ENCODE measurements at regions not wholly inside any gene's neighbourhood (a gene's known extent, or its start where the extent isn't known, plus 50 kb on each side); places are given as distances from the start of the nearest gene placed in this dataset.

DNA sequence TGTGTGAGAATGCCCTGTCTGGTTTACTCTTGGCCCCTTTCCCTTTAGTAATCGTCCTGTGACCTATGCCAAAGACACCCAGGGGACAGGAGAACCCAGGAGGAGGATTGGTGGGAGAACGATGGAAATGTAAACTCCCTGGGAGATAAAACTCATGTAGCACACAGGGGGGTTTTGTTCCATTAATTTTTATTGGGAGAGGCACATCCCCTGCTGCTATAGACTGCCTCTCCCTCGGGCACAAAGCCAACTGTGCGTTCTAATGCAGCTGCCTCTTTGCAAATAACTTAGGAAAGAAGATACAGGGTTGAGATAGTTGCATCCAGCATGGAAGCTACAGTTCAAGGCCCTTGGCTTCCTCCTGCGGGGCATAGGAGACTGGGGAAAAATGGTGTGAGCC lies 489.6 kb downstream of the SLC4A3 start:
- DNase-seq (ENCODE audit: low spot score), result no peak

DNA sequence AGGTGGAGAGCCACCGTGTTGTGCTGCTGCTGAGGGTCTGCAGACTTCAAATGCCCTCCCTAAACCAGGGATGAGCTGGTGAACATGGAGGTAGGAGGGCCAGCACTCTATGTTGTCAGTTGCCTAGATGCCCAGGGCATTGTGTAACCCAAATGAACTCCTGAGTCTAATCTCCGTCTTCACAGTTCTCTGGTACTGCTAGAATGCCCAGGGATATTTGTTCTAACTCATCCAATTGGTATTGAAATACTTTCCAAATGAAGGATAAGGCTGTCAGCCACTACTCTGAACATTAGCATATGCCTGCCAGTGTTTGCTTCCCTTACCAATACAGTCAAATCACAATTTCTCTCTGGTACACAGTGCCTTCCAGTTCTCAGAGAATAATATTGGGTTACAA lies 492.6 kb downstream of the SLC4A3 start:
- DNase-seq (ENCODE audit: low spot score), result no peak

DNA sequence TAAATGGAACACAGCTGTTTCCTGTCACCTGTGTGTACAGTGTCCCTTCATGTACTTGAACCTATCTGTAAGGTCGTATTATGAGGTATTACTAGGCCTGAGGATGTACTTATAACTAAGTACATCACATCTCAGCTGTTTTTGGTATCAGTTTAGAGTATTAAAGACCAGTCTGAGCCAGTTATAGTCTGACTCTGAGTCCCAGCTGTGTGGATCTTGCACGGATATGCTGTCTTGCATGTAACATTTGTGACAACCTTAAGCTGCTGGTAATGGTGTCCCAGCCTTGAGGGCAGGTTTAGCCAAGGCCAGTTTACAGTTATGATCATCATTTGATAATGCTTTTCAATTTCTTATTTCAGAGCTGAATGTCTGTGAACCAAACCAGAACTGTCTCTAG lies 496.3 kb downstream of the SLC4A3 start:
- DNase-seq (ENCODE audit: low spot score), result no peak

DNA sequence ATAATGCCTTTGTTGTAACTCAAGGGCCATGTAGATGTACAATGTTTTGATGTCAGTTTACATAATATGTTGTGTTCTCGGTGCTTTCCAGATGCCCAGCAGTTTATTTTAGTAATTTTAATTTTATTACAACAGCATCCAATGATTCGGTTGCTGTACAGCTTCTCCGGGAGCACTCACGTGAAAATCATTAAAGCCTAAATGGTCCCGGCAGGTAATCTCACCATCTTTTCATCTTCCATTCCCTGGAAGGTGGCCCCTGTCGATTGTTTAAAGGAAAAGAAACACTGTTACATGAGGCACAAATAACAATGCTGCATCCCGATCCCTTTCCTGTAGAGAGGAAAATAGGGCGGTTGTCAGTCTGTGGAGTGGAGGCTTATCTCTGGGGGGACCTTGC lies 498.1 kb downstream of the SLC4A3 start:
- no peak for DNase-seq (ENCODE audit: low spot score)

DNA sequence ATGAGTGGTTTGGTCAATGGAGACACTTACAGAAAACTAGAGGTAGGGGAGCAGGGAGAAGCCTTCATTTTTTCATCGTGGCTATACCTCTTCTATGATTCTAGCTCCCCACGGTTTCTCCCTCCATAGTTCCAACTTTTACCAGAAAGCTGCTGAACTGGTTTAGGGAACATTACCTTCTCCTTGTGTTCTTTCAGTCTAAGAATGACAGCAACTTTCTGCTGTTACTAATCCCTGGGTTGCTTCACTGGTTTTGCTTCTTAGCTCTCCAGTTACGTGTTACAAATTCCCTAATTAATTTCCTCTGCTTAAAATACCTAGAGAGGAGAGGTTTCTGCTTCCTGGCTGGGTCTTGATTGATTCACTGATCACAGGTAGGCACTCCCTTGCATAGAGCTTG lies 499.9 kb downstream of the SLC4A3 start:
- no peak for DNase-seq (ENCODE audit: low spot score)

DNA sequence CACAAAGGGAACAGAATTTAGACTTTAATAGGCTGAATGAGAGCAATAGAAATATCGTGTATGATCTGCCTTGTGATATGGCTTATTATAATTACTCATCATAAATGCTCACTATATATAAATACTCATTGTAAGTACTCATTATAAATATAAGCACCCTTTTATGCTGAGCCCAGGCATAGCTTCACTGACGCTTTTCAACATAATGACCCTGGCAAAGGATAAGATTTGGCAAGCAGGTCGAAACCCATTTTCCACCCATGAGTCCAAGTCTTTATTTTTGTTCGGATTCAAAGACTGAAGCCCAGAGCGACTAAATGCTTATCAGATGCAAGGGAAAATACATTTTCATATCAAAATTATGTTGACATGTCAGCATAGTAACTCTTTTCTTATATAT lies 500.4 kb downstream of the SLC4A3 start:
- no peak for DNase-seq (ENCODE audit: low spot score)

DNA sequence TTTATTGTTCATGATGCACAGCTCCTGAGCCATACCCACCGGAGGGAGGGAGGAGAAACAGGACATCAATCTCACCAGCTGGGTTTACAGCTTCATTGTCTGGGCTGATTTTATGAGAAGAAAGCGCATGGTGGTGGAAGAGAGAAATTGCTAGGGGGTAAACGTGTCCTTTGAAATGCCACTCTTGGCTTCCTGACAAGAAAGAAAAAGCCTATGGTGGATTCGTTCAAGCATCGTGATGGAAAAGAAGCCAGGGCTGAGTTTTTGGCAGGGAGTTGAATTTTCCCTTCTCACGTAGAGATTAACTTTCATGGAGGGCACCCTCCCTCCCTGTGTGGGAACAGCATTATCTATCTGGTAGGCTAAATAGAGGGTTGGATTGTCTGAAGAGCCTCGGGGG lies 502.0 kb downstream of the SLC4A3 start:
- no peak for DNase-seq (ENCODE audit: low spot score)

DNA sequence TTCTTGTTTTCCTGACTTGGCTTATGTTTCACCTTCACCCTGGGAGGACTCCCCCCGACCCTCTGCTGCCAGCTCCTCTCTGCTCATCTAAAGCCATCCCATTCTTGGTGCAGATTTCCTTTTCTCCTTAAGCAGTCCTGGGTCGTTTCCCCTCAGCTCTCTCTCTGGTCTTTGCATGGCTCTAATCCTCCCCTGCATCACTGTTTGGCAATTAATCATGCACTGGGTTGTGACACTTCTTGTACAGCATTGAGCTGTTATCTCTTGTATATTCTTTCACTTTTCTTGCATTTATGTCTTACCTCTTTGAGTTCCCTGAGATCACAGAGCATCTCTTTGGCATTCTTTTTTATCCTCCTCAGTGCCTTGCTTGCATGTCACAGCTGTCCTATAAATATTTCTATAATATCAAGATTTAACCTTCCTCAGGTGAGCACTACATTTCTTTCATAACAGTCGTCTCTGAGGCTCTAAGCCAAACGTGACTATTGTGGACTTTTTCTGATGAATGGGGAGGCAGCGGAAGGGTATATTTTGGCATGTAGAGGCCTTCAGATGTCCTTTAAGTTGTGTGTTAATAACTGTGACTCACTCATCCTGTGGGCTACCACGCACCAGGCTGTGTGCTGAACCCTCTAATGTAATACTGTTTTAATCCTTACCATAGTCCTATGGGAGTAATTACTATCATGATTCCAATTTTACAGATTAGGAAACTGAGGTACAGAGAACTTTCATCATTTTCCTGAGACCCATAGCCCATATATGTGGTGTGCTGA lies 507.5 kb downstream of the SLC4A3 start:
- DNase-seq (ENCODE audit: low spot score), result no peak

DNA sequence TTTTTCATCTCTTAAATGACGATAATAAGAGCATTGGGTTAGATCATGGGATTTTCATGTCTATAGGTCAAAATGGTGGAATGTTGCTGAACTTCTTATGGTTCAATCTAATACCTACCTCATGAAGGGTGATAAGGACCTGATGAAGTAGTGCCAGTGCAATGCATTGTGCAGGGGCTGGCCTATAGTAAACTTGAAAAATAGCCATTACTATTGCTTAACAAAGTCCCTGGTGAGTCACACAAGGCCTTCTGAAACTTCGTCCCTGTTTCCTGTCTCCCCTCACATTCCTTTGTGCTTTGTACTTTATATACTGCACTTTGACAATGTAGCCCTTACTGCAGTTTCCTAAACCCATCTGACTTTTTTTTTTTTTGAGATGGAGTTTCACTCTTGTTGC lies 515.9 kb downstream of the SLC4A3 start:
- DNase-seq (ENCODE audit: low spot score), result no peak

DNA sequence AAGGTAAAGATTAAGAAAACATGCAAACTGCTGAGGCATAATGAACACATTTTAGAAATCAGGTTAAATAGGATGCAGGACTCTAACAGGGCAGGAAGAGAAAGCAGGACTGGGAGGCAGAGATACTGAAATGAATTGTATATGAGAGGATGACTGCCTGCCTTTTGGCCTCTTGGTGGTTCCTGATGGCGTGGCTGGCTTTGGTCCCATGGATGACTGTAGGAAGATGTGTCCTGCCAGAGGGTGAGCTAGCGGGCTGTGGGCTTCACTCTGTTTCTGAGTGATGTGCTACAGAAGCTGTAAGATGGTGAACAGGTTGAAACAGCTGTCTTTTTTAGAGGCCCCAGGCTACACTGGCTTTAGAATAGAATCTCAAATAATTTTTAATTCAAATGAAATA lies 517.0 kb downstream of the SLC4A3 start:
- no peak for DNase-seq (ENCODE audit: low spot score)

DNA sequence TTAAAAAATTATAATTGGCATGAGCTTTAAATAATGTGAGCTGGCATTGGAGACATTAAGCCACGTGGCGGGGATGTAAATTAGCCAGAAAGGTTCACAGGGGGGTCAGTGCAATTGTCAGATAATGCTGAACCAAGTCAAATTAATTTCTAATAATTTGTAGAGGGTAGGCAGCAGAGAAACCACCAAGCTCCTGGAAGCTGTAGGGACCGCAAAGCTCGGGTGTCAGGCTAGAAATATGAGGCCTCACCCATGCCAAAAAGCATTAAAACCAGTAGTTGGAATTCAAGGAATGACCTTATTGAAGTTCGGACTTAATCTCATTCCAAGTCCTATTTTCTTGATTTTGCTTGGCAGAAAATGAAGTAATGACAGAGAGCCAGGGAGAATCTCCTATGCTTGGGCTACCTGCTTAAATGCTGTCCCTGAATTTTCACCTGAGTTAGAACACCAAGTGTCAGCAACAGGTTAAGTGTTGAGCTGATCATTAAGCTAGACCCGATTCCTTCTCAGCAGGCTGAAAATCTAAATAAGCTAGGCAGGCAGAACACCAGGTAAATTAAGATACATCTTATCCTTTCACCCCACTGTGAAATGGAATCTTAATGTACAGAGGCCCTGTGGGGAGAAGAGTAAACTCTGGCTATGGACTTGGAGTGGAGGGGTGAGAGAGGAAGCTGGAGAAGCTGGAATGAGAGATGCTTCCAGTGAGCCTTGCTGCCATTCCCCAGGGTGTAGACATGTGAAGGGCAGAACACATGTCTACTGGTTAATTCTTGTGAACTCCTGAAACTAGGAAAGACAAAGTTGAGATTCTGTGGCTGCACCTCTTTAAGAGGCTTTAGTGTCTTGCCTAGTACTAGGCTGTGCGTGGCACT lies 520.0 kb downstream of the SLC4A3 start:
- no peak for DNase-seq (ENCODE audit: low spot score)

DNA sequence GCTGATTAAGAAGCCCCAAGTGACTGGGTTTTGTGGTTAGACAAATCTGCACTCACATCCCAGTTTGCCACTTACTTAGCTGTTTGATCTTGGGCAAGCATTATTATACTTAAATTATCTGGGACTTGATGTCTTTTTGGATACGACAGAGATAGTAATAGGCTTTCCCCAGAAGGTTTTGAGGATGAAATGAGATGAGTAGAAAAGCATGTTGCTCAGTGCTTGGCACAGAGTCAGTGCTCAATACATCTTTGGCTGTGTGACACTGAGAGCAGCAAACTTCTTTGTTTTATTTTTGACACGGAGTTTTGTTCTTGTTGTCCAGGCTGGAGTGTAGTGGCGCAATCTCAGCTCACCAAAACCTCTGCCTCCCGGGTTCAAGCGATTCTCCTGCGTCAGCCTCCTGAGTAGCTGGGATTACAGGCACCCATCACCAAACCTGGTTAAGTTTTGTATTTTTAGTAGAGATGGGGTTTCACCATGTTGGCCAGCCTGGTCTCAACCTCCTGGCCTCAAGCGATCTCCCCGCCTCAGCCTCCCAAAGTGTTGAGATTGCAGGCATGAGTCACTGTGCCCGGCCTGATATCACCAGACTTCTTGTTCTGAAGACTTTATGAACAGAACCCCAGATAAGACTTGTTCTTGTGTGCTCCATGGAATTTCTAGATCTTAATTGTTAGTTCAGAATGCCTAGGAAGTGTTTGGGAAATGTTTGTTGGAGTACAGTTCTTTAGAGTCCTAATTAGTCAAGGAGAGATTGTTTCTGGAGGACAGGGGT lies 521.2 kb downstream of the SLC4A3 start:
- DNase-seq (ENCODE audit: low spot score), result no peak

DNA sequence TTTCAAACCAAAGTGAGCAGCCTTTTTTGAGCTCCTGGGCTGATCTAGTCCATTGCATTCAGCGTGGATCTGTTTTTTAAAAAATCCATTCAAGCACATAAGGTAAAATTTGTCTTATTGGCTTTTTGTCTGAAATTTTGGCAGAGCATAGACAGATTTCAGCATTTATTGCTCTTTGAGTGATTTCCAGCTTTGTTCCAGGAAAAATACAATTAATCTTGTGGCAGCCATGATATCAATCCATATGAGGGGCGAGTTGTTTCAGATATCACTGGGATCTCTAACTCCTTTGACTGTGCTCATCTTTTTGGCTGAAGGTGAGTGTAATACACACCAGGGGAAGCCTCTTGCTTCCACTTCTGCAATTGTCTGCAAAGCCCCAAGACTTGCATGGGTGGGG lies 523.9 kb downstream of the SLC4A3 start:
- no peak for DNase-seq (ENCODE audit: low spot score)

DNA sequence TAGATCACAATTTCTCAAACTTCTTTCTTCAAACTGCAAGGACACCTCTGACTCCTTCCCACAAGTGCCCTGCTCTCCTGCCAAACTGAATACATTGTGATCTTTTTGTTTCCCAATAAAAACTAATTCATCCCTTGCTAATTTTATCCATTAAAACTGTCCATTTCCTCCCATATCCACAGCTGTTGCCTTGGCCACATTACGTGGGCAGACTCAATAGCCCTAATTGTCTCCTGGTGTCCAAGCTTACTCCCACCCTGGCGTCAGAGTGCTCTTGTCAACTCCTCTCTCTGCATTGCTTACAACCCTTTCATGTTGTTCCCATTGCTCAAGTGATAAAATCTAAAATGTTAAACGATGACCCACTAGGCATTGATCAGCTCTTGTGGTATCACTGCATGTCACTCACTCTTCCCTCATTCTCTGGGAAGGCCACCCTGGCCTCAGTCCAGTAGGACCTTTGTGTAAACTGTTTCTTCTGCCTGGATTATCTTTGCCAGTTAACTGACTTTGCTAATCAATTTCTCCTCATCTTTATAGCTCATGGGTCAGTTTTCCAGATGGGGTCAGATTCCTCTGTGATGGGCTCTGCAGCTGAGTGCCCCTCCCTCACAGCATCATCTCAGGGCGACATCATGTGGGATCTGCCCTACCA lies 525.0 kb downstream of the SLC4A3 start:
- no peak for DNase-seq (ENCODE audit: low spot score)

DNA sequence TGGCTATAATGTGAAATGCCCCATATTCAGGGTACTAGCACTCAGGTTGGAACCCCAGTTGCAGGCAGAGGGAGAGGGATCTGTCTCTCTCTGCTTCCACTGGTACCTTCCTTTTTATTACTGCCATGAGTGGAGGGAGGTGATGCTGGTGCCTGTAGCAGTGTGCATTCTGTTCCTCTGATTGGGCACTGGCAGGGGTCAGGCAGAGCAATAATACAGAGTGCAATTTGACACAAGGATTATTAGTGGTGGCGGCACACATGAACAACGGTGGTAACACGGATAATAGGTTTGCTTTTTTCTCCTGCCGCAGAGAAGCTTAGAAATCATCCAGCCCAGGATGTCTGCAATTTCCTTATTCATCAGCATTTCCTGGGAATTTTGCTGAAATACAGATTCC lies 525.7 kb downstream of the SLC4A3 start:
- DNase-seq (ENCODE audit: low spot score), result no peak

DNA sequence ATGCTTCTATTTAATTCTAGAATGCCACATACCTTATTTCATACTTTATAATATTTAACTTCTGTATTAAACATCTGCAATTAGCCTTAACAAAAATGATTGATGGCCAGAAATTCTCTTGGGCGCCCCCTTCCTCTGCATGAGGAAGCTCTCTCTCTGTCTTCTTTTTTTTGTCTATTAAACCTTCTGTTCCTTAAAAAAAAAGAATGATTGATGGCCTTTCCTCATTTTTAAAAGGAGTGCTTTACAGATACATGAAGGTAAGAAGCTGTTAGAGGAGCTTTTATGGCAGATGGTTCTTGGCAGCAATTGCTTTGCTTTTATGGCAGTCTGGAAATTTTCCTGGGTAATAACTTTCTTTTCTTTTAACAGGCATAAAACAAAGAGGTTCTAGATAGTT lies 526.9 kb downstream of the SLC4A3 start:
- DNase-seq (ENCODE audit: low spot score), result no peak

DNA sequence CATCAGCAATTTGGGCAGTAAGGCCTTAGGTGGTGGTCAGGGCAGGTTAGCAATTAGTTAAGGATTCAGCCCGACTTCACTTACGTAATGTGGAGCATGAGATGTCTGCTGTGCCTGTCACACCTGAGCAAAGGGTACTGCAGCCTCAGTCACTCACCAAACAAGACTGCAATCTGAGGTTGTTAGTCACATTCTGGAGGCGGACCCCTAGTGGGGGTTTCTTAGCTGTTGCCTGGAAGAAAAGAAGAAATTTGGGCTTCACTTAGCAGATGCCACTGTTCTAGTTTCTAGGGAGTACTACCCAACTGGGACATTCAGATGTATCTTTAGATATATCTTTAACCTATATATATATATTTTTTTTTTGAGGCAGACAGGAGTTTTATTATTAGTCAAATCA lies 529.9 kb downstream of the SLC4A3 start:
- peak; percentile 18 for DNase-seq (ENCODE audit: low spot score)

DNA sequence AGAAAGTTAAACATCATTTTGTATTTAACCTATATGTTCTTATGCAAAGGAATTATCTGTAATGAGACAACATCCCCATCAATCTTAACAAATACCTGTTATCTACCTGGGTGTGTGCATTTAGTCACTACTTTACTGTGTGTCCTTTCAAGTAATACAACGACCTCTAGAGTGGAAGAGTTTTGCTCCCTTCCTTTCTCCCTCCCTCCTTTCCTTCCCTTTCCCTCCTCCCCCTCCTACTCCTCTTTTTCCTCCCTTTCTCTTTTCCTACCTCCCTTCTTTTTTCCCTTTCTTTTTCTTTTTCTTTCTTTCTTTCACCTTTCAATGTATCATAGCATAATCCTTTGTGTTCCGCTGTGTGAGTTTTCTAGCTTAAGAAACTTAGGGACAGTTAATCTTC lies 532.3 kb downstream of the SLC4A3 start:
- DNase-seq (ENCODE audit: low spot score), result no peak

DNA sequence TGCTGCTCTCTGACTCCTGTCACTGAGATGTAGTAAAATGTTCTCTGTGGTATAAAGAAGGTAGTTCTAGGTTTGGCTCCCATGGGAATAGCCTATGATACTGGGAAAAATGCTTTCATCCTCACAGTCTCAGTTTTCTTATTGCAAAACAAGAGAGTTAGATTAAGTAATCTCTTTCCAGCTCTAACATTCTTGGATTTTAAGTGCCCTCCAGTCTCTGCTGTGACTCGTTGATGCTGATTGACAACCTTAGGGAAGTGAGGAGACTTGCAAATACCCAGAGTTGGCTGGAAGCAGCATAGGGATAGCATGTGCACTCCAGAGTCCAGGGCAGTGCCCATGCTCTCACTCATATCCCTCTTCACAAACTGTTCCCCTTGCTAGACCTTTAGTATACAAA lies 534.9 kb downstream of the SLC4A3 start:
- no peak for DNase-seq (ENCODE audit: low spot score)

DNA sequence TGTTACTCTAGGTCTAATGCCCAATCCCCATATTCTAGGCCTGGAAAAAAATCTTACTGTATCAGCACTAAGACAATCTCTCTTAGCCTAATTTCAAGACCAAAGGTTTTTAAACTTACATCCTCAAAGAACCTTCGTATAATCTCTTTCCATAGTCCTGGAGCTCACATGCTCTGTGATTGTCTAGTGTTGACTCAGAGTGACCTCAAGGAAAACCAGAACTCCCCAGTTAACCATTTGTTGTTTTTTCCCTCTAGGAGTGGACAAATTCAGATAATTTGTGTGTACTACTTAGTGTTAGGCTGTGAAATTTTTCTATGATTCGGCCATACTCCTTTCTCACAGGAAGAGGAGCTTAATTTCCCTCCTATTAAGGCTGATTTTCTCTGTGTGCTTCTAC lies 536.1 kb downstream of the SLC4A3 start:
- DNase-seq (ENCODE audit: low spot score), result no peak

DNA sequence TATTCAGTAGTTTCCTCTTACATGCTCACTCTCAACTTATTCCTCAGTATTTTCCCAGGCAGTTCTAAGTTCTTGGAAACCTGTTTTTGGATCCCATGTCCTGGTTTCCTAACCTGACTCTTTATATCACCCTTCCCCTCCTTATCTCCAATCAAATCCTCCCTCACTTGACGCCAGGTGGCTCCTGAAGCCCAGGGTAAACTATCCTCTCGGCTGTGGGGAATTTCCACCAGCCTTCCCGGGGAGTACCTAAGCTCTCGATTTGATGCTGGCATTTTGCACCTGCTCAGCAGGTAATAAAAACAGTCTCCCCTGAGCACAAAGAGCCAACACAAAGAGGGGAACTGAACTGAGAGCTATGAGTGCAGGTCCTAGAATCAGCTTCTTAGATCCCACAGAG lies 538.0 kb downstream of the SLC4A3 start:
- peak; percentile 19 for DNase-seq (ENCODE audit: low spot score)

DNA sequence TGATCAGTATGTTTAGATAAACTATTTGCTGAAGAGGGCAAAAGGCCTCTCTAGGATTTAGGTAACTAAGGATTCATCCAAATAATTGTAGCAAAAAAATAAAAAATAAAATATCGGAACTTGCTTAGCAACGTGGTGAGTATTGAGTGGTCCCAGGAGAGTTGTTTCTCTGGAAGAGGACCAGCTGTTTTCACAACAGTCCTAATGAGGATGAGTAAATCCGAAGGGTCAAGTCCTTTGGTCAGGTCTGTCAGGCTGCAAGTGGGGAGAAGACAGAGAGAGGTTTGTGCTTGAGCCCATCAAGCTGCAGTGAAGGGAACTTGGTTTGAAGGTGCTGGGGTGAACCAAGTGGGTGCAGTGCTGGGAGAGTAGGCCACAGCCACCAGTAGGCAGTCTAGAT lies 539.2 kb downstream of the SLC4A3 start:
- DNase-seq (ENCODE audit: low spot score), result no peak

Measured in iPS-NIHi11 (cell line).